ENCODE measurements at regions not wholly inside any gene's neighbourhood (a gene's known extent, or its start where the extent isn't known, plus 50 kb on each side); places are given as distances from the start of the nearest gene placed in this dataset.

GRCh38 chr6:81875782-81876293 lies 123.4 kb upstream of the TENT5A start:
- TF ChIP-seq POLR2A (IDR thresholded peaks at IDR 0.05) (no peak), CTCF (IDR thresholded peaks at IDR 0.05) (no peak), POLR2AphosphoS5 (IDR thresholded peaks at IDR 0.05) (no peak)
